ENCODE measurements at regions not wholly inside any gene's neighbourhood (a gene's known extent, or its start where the extent isn't known, plus 50 kb on each side); places are given as distances from the start of the nearest gene placed in this dataset.

DNA sequence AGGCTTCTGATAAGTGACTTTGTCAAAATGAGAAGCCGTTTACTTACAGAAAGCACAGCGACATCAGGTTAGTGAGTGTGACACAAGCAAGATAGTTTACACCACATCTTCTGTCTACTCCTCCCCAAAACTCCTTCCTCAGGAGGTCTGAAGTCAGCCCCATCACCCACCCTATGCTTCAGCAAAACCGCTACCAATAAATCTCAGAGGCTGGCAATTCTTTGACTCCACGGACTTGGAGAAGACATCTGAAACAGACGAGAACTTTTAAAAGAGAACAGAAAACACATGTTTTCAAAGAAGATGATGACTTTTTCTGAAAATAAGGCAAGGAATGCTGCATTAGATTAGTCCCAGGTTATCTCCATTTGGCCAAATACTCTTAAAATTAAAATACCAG, 261.1 kb downstream of the TBC1D4 start:
- Mint-ChIP-seq H3K27me3 (ENCODE audit: low read depth in 2 of 2) (peaks cover 22 to 34% of the 10 kb centered on the region in 2 donors), H3K4me1 (peaks cover 7% of the 10 kb centered on the region in 2 donors), H3K36me3 (no peaks in the 10 kb centered on the region), H3K27ac (no peak overlapping the region), H3K4me3 (no peak overlapping the region), H3K9me3 (no peaks in the 10 kb centered on the region)
- WGBS (ENCODE audit: insufficient coverage) = 81% methylated on average over 5 of the region's 5 CpGs
- no peak for ATAC-seq
- peaks cover 3% of the 10 kb centered on the region for H3K27me3 ChIP-seq (ENCODE audit: control insufficient read depth, insufficient read depth, low read length)
- H3K4me1 ChIP-seq (ENCODE audit: control insufficient read depth, insufficient read depth, low read length) = peaks cover 5% of the 10 kb centered on the region
- H3K4me3 ChIP-seq (ENCODE audit: low read length) = no peak overlapping the region
- no peaks in the 10 kb centered on the region for H3K9me3 ChIP-seq (ENCODE audit: control insufficient read depth, insufficient read depth, low read length)
- TF ChIP-seq CTCF (IDR thresholded peaks at IDR 0.05) = no peak
- no peaks in the 10 kb centered on the region for H3K36me3 ChIP-seq (ENCODE audit: control insufficient read depth, insufficient read depth, low read length)
- DNase-seq = no peak
- no peak overlapping the region for H3K27ac ChIP-seq (ENCODE audit: low read length)
- intact Hi-C loops (cut with micrococcal nuclease) = no loop called here

DNA sequence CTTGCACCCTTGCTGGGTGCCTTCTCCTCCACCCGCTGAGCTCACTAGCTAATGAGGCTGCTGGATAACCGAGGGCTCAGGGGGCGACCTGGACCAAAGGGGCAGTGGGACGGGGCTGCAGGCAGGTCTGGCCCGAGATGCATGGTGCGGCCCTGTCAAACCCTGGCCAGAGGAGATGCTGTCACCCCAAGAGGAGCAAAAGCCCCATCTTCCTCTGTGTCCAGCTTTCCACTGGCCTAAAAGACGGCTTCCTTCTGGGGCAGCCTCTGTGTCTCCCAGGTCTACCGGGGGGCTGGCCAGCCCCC, 261.8 kb downstream of the TBC1D4 start:
- Histone ChIP-seq H3K9me3 (ENCODE audit: control insufficient read depth, insufficient read depth, low read length) (no peaks in the 10 kb centered on the region), H3K27me3 (ENCODE audit: control insufficient read depth, insufficient read depth, low read length) (peaks cover 3% of the 10 kb centered on the region), H3K4me1 (ENCODE audit: control insufficient read depth, insufficient read depth, low read length) (peaks cover 5% of the 10 kb centered on the region), H3K4me3 (ENCODE audit: low read length) (no peak overlapping the region), H3K36me3 (ENCODE audit: control insufficient read depth, insufficient read depth, low read length) (no peaks in the 10 kb centered on the region), H3K27ac (ENCODE audit: low read length) (no peak overlapping the region)
- no peak for TF ChIP-seq CTCF (IDR thresholded peaks at IDR 0.05)
- H3K36me3 Mint-ChIP-seq = no peaks in the 10 kb centered on the region
- H3K9me3 Mint-ChIP-seq = no peaks in the 10 kb centered on the region
- peaks cover 7% of the 10 kb centered on the region in 2 donors for H3K4me1 Mint-ChIP-seq
- WGBS (ENCODE audit: insufficient coverage) = 78% methylated on average over 8 of the region's 8 CpGs
- H3K27ac Mint-ChIP-seq = no peak overlapping the region
- H3K4me3 Mint-ChIP-seq = no peak overlapping the region
- H3K27me3 Mint-ChIP-seq (ENCODE audit: low read depth in 2 of 2) = peaks cover 25 to 41% of the 10 kb centered on the region in 2 donors
- DNase-seq = no peak
- ATAC-seq = no peak
- intact Hi-C loops (cut with micrococcal nuclease) = no loop called here

DNA sequence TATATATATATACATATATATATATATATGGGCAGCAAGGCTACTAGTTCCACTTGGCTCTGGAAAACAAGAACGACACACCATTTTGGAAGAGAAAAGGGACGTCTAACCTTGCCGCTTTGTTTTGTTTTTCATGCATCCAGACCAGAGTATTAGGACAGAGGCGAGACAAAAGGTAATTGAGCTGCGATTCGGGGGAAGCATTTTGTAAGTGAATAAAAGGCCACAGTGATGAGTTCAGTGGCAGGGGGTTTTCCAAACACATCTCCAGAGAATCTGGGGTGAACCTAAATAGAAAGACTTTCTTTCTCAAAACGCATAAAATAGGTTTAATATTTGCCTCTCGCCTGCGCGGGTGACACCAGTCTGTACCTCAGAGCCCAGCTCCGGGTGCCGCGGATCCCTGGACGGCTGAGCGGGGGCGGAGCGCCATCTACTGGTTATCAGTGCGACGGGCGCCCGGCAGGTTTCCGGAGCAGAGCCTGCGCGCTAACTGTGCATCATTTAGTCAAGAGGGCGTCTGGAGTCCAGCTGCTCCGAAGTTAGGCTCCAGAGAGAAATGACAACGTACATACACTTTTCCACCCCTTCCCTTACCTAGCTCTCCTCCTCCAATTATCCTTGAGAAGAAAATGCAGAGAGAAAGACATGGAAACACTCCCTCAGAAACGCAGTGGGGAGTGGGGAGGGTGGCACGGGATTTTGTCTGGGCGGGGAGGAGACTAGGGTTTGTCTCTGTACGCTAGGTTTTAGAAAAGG, 262.3 kb downstream of the TBC1D4 start:
- Mint-ChIP-seq H3K4me3 (no peak overlapping the region), H3K27ac (no peak overlapping the region), H3K9me3 (no peaks in the 10 kb centered on the region), H3K36me3 (no peaks in the 10 kb centered on the region), H3K4me1 (peaks cover 7% of the 10 kb centered on the region in 2 donors), H3K27me3 (ENCODE audit: low read depth in 2 of 2) (peaks cover 25 to 41% of the 10 kb centered on the region in 2 donors)
- WGBS (ENCODE audit: insufficient coverage) = 10% methylated on average over 31 of the region's 31 CpGs
- peak; percentile 76 to 87 for DNase-seq
- ATAC-seq = peak; percentile 93 to 100 (median 99)
- Histone ChIP-seq H3K27ac (ENCODE audit: low read length) (no peak overlapping the region), H3K27me3 (ENCODE audit: control insufficient read depth, insufficient read depth, low read length) (peaks cover 3% of the 10 kb centered on the region), H3K4me3 (ENCODE audit: low read length) (no peak overlapping the region), H3K4me1 (ENCODE audit: control insufficient read depth, insufficient read depth, low read length) (peaks cover 5% of the 10 kb centered on the region), H3K36me3 (ENCODE audit: control insufficient read depth, insufficient read depth, low read length) (no peaks in the 10 kb centered on the region), H3K9me3 (ENCODE audit: control insufficient read depth, insufficient read depth, low read length) (no peaks in the 10 kb centered on the region)
- peak; percentile 88 for TF ChIP-seq CTCF (IDR thresholded peaks at IDR 0.05)
- intact Hi-C loops (cut with micrococcal nuclease) = loop anchor here (1.0 to 5.0 kb wide), 3 partner anchors 537 to 1463 kb away; no protein-coding TSS in a partner anchor

- DNase-seq (no peak), ATAC-seq (no peak)
- H3K9me3 Mint-ChIP-seq = no peaks in the 10 kb centered on the region
- 0% methylated on average over 1 of the region's 1 CpG for WGBS (ENCODE audit: insufficient coverage)
- Histone ChIP-seq H3K4me1 (ENCODE audit: control insufficient read depth, insufficient read depth, low read length) (peaks cover 5% of the 10 kb centered on the region), H3K27ac (ENCODE audit: low read length) (no peak overlapping the region), H3K4me3 (ENCODE audit: low read length) (no peak overlapping the region), H3K9me3 (ENCODE audit: control insufficient read depth, insufficient read depth, low read length) (no peaks in the 10 kb centered on the region), H3K27me3 (ENCODE audit: control insufficient read depth, insufficient read depth, low read length) (peaks cover 3% of the 10 kb centered on the region), H3K36me3 (ENCODE audit: control insufficient read depth, insufficient read depth, low read length) (no peaks in the 10 kb centered on the region)
- H3K27ac Mint-ChIP-seq = no peak overlapping the region
- H3K4me1 Mint-ChIP-seq = peaks cover 7% of the 10 kb centered on the region in 2 donors
- TF ChIP-seq CTCF (IDR thresholded peaks at IDR 0.05) = no peak
- intact Hi-C loops (cut with micrococcal nuclease) = loop anchor here (5.0 kb wide), 2 partner anchors 536 to 1381 kb away; no protein-coding TSS in a partner anchor
- H3K27me3 Mint-ChIP-seq (ENCODE audit: low read depth in 2 of 2) = peaks cover 28 to 41% of the 10 kb centered on the region in 2 donors
- no peaks in the 10 kb centered on the region for H3K36me3 Mint-ChIP-seq
- H3K4me3 Mint-ChIP-seq = no peak overlapping the region
Observed at GRCh38 chr13:75217949-75218348, 264.0 kb downstream of the TBC1D4 start.
